HG02642 (cell line): ENCODE measurements at regions not wholly inside any gene's neighbourhood (a gene's known extent, or its start where the extent isn't known, plus 50 kb on each side); places are given as distances from the start of the nearest gene placed in this dataset.
"Not testable (repeated sequence)": the region's sequence is repeated elsewhere in the genome, so short reads cannot be mapped to it uniquely, and the experiment has no call there.

Experiments
- ATAC-seq: cut with Tn5 transposase; IDR thresholded peaks from one replicate; pipeline ENCODE4 v1.9.1; 2021; ENCODE audit warnings: mild to moderate bottlenecking; ENCODE audit not compliant: unreplicated experiment, poor library complexity

DNA sequence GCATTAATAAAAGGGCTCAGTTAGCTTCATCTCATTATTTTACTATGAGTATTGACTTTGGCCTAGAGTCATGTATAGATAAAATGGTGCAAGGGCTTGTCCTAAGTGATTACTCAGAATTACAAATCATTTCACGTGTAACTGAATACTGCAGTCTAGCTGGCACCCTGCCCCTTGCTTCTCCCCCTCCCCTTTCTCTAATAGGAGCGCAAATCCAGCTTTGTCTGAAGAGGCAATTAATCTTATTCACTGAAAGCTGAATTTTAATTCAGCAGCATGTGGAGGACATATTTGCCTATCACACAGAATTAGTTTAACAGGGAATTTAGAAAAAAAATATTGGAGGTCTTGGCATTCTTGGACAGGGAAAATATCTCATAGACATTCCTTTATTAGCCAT is 412.1 kb upstream of the DPH6 start:
- no peak for ATAC-seq

DNA sequence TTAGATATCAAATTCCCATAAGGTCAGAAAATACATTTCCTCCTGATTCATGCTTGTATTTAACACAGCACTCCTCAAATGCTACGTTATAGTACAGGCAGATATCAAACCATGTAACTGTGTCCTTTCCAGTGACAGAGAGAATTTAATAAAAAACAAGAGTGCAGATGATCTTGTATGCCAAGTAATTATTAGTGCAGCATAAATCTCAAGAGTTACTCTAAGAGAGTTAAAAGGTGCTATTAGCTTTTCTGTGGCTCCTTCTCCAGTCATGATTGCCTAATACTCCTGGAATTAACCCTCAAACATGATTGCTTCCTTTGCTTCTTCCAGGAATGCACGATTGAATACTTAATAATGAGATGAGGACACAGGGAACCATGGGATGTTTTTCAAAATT is 413.0 kb upstream of the DPH6 start:
- ATAC-seq: no peak

GRCh38 chr15:35963326-35963725 is 417.4 kb upstream of the DPH6 start:
- no peak for ATAC-seq

GRCh38 chr15:35966781-35967180 is 420.8 kb upstream of the DPH6 start:
- no peak for ATAC-seq

- not testable (repeated sequence) for ATAC-seq
These were observed 422.0 kb upstream of the DPH6 start for GRCh38 chr15:35967968-35968367.

DNA sequence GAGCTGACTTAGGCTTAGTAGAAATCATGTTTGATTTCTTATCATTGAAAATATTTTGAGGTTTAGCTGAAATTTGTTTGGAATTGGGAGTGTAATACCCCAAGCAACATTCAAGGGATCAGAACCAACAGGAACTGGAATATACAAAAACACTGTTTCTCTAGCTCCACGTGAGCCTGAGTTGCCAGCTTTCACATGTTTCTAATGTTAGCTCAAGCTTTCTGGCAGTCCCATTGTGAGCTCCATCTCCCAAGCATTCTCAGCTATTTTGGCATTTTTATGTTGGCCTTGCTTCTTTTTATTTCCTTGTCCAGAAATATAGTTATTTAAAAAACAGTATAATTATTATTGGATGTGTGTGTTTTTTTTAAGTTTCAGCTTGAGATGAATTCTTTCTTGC is 427.1 kb upstream of the DPH6 start:
- ATAC-seq: no peak

DNA sequence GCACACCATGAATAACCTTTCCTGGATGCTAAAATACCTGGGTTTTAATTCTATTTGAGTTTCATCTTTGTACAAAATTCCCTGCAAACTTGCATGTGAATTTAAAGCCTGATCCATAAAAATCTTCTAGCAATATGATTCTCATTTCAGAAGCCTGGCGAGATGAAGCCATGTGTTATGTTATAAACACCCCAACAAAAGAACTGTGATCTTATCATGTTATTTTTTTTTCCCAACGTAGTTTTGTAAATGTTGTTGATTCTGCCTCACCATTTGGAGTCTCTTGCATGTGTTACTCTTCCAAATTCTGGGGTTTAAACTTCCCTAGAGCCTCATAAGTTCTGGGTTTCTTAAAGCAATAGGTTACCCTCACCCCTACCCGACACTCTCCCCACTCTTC is 428.1 kb upstream of the DPH6 start:
- no peak for ATAC-seq

DNA sequence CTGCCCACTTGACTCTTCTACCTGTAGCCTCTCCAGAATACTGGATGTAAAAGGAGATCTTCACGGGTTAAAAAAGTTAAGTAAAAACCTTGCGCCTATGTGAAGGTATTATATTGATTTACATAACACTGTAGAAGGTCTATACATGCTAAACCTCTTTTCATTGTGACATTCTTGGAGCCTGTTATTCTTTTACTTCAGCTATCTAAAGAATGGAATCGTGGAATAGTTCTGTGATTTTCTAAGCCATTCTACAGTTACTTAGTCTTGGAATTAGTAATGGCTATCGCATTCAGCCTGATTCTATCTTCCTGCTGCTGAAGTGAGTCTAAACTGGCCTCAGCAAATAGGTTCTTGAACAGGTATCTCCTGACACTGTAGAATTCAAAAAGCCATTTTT is 430.0 kb upstream of the DPH6 start:
- ATAC-seq: no peak

DNA sequence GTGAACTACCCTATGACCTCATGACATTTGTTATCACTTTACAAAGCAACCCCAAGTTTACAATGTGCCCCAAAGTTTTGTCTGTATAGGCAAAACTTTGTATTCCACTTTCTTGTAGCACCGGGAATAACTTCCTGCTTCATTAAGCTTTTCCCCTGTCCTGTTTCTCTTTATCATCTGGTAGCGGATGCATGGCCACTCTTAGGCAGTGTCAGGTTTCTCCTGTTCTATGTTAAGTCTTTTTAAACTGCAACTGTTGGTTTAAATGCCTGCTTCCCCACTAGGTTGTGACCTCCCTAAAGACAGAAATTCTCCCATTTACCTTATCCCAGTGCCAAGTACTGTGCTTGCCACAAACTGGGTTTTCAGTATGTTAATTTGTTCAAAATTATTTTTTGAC is 433.6 kb upstream of the DPH6 start:
- no peak for ATAC-seq

- no peak for ATAC-seq
These were observed 434.8 kb upstream of the DPH6 start for GRCh38 chr15:35980719-35981118.

GRCh38 chr15:35986191-35986721 is 440.3 kb upstream of the DPH6 start:
- no peak for ATAC-seq

- no peak for ATAC-seq
These were observed 441.1 kb upstream of the DPH6 start for GRCh38 chr15:35987056-35987455.

GRCh38 chr15:35991386-35991785 is 445.4 kb upstream of the DPH6 start:
- ATAC-seq: no peak

DNA sequence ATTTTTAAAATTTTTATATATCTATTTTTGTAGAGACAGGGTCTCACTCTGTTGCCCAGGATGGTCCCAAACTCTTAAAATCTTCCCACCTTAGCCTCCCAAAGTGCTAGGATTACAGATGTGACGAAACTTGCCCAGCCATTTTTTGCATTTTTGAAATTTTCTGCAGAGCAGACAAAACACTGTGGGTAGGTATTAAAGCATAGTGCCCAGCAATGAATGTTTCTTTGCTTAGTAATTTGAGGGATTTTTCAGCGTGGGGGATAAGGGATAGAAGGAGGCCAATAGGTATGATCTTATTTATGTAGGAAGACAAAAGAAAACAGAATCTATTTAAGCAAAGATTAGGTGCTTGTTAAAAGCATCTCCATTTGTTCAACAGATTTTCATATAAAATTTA is 446.8 kb upstream of the DPH6 start:
- no peak for ATAC-seq

- no peak for ATAC-seq
These were observed 447.2 kb upstream of the DPH6 start for GRCh38 chr15:35993196-35993595.

DNA sequence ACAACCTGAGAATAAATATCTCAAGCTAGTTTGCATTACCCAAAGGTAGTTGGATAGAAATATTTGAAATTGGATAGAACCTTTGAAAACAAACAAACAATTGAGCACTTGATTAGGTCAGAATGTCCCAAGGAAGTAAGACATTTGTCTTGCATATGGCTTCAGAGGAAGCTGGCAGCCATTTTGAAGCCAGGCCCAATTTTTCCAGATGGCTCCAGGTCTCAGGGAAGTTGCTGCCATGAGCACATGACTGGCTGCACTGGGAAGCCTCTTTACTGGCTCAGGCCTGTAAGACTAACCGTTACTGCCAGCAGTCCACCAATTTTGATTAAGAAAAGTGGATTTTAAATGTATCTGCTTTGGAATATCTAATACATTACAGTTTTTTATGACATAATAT is 448.9 kb upstream of the DPH6 start:
- no peak for ATAC-seq

- ATAC-seq: no peak
These were observed 453.0 kb upstream of the DPH6 start for GRCh38 chr15:35998663-35999602.

DNA sequence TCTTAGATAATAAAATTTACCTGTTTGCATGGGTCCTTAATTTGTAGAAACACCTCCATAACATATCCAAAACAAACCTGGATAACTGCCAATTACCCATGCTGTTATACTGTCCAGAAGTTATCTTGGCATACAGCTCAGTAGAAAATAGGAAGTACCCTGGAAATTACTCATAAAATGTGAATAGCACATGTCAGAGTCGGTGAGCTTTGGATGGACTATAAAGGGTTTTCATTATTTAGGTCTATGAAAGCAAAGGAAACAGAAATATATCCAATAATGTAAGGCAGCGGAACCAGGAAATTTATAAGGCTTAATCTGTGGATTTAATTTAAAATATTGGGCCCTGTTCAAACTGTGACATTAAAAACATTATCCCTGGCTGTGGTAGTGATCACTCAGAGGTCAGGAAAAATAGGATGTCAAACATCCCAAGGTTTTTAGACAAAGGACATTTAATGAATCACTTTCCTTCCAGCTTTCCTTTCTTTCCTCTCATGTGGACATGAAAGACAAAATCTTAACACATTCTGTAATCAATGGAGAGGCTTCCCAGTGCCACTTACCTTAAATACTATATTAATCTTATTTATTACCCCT is 459.0 kb upstream of the DPH6 start:
- no peak for ATAC-seq

GRCh38 chr15:36005542-36005941 is 459.6 kb upstream of the DPH6 start:
- ATAC-seq: no peak

GRCh38 chr15:36007699-36008098 is 461.7 kb upstream of the DPH6 start:
- ATAC-seq: no peak

DNA sequence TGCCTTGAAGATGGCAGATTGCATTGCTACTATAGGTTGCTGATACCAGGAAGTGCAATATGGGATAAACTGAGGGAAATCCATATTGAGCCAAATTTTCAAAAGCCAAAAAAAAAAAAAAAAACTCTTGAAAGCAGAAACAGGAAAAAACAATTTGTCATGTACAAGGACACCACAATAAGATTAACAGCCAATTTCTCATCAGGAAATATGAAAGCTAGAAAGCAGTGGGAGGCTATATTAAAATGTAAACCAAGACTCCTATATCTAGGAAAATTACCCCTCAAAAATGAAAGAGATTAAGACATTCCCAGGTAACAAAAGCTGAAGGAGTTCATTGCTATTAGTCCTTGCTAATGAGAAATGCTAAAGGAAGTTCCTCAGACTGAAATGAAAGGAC is 462.8 kb upstream of the DPH6 start:
- no peak for ATAC-seq
